ENCODE measurements at regions not wholly inside any gene's neighbourhood (a gene's known extent, or its start where the extent isn't known, plus 50 kb on each side); places are given as distances from the start of the nearest gene placed in this dataset.

- H3K9ac ChIP-seq (ENCODE audit: control insufficient read depth, insufficient read depth, low read length), result no peak overlapping the region
- H3K4me3 ChIP-seq, result no peak overlapping the region
- no peak for ATAC-seq
- no peak for DNase-seq (ENCODE audit: low read depth, low spot score)
- ChIA-PET POLR2A (interaction anchor here (0.6 kb wide), 1 partner anchor 20 kb away, joined by 5 read pairs; no protein-coding TSS in a partner anchor), SMC1A (ENCODE audit: uncharacterized antibody, unreplicated experiment) (interaction anchor here (1.1 kb wide), 1 partner anchor 10 kb away, joined by 3 read pairs; no protein-coding TSS in a partner anchor), CTCF (interaction anchor here (1.5 to 1.6 kb wide), 2 partner anchors 10 to 438 kb away, joined by 4 to 6 read pairs; no protein-coding TSS in a partner anchor), RAD21 (ENCODE audit: unreplicated experiment) (no interaction called here)
- no peaks in the 10 kb centered on the region for H3K79me2 ChIP-seq (ENCODE audit: control insufficient read depth, insufficient read depth, low read length)
- intact Hi-C loops (cut with micrococcal nuclease; ENCODE audit: unreplicated experiment), result no loop called here
- WGBS (ENCODE audit: insufficient coverage, insufficient replicate concordance, low lambda C conversion rate, missing lambda C conversion rate), result 23% methylated on average over 6 of the region's 6 CpGs
- H3K36me3 ChIP-seq (ENCODE audit: control insufficient read depth in 2 of 2, insufficient read depth in 2 of 2, low read length in 1 of 2), result no peaks in the 10 kb centered on the region
- H3K4me2 ChIP-seq (ENCODE audit: control insufficient read depth, insufficient read depth), result no peak overlapping the region
- H2AFZ ChIP-seq (ENCODE audit: control insufficient read depth, low read depth, low read length), result no peak overlapping the region
- no peaks in the 10 kb centered on the region for H4K20me1 ChIP-seq (ENCODE audit: control insufficient read depth, insufficient read depth)
- FAIRE-seq, result no peak
- H3K27me3 ChIP-seq (replicated peaks in 1 of 2; ENCODE audit: control insufficient read depth in 2 of 2, insufficient read depth in 2 of 2, low read length in 1 of 2), result no peaks in the 10 kb centered on the region; a peak in 1 of 4 replicates
- no peak overlapping the region for H3K27ac ChIP-seq (ENCODE audit: control insufficient read depth, insufficient read depth)
- no TSS peak for BruUV-seq (replicated peaks)
- no peaks in the 10 kb centered on the region for H3K9me3 ChIP-seq (replicated peaks; ENCODE audit: control insufficient read depth, insufficient read depth, low read length)
- TF ChIP-seq NFYB (IDR thresholded peaks at IDR 0.05; ENCODE audit: insufficient read depth, low read depth, low read length) (no peak), CHD4 (IDR thresholded peaks at IDR 0.05) (no peak), ZZZ3 (IDR thresholded peaks at IDR 0.05; ENCODE audit: control insufficient read depth, insufficient read length, low read depth) (no peak), MTA3 (IDR thresholded peaks at IDR 0.05; ENCODE audit: borderline replicate concordance, low read length) (no peak), JUNB (IDR thresholded peaks at IDR 0.05) (no peak), E4F1 (IDR thresholded peaks at IDR 0.05; ENCODE audit: borderline replicate concordance, partially characterized antibody) (no peak), PRDM15 (CRISPR knock-in tag; IDR thresholded peaks at IDR 0.05) (no peak), E2F4 (IDR thresholded peaks at IDR 0.05; ENCODE audit: low read depth, low read length) (no peak), HDAC2 (IDR thresholded peaks at IDR 0.05) (no peak), ZBTB4 (CRISPR knock-in tag; IDR thresholded peaks at IDR 0.05) (no peak), MTA2 (IDR thresholded peaks at IDR 0.05; ENCODE audit: low read depth) (no peak), CBX3 (IDR thresholded peaks at IDR 0.05; ENCODE audit: borderline replicate concordance, low read depth) (no peak)
- in situ Hi-C loops (cut with MboI), result no loop called here
- H3K4me1 ChIP-seq (ENCODE audit: control insufficient read depth, insufficient read depth, low read length), result no peaks in the 10 kb centered on the region
These were observed 705.4 kb upstream of the TENM4 start for GRCh38 chr11:80146232-80146631.
